T-helper 17 cell (primary cell): ENCODE measurements at regions not wholly inside any gene's neighbourhood (a gene's known extent, or its start where the extent isn't known, plus 50 kb on each side); places are given as distances from the start of the nearest gene placed in this dataset.

ENCODE experiments used
- ATAC-seq: fragments of 150-1000 bp; cut with Tn5 transposase; 2 replicates; pipeline ENCODE4 v1.10.0; 2021; ENCODE audit warnings: mild to moderate bottlenecking, moderate library complexity
- DNase-seq, 3 donors: peaks; one replicate each; pipeline versions ENCODE4 v3.0.0 to v3.0.0-alpha.2; 2020 to 2021
- H3K9me3 ChIP-seq: one replicate; pipeline ENCODE4 v1.7.0; 2013; ENCODE audit warnings: low read length, mild to moderate bottlenecking; ENCODE audit not compliant: control insufficient read depth, poor library complexity, severe bottlenecking
- H3K27ac Mint-ChIP-seq: one replicate; pipeline ENCODE4 v1.8.0; 2022; ENCODE audit warnings: mild to moderate bottlenecking, moderate library complexity, mixed read lengths
- H3K27me3 Mint-ChIP-seq: one replicate; pipeline ENCODE4 v1.8.0; 2022; ENCODE audit warnings: mixed read lengths
- H3K36me3 Mint-ChIP-seq: one replicate; pipeline ENCODE4 v1.8.0; 2022; ENCODE audit warnings: low read depth, mixed read lengths
- H3K4me1 Mint-ChIP-seq: one replicate; pipeline ENCODE4 v1.8.0; 2022; ENCODE audit warnings: mild to moderate bottlenecking, mixed read lengths
- H3K4me3 Mint-ChIP-seq: one replicate; pipeline ENCODE4 v1.8.0; 2022; ENCODE audit warnings: mild to moderate bottlenecking, moderate library complexity, mixed read lengths

GRCh38 chr4:175033162-175033561 lies 115.0 kb downstream of the ADAM29 start:
- H3K9me3 ChIP-seq = no peaks in the 10 kb centered on the region
- ATAC-seq (no peak), DNase-seq (no peak)
- H3K27ac Mint-ChIP-seq = no peak overlapping the region
- H3K36me3 Mint-ChIP-seq = no peaks in the 10 kb centered on the region
- H3K27me3 Mint-ChIP-seq = no peaks in the 10 kb centered on the region
- no peak overlapping the region for H3K4me3 Mint-ChIP-seq
- H3K4me1 Mint-ChIP-seq = no peaks in the 10 kb centered on the region

- Mint-ChIP-seq H3K36me3 (no peaks in the 10 kb centered on the region), H3K27me3 (no peaks in the 10 kb centered on the region), H3K27ac (no peak overlapping the region), H3K4me1 (no peaks in the 10 kb centered on the region), H3K4me3 (no peak overlapping the region)
- H3K9me3 ChIP-seq = no peaks in the 10 kb centered on the region
- DNase-seq (no peak), ATAC-seq (no peak)
These were observed 115.8 kb downstream of the ADAM29 start for GRCh38 chr4:175034007-175034406.

- ATAC-seq (no peak), DNase-seq (no peak)
- H3K27me3 Mint-ChIP-seq = no peaks in the 10 kb centered on the region
- H3K27ac Mint-ChIP-seq = no peak overlapping the region
- no peak overlapping the region for H3K4me3 Mint-ChIP-seq
- no peaks in the 10 kb centered on the region for H3K9me3 ChIP-seq
- H3K36me3 Mint-ChIP-seq = no peaks in the 10 kb centered on the region
- no peaks in the 10 kb centered on the region for H3K4me1 Mint-ChIP-seq
These were observed 117.0 kb downstream of the ADAM29 start for GRCh38 chr4:175034986-175035705.

GRCh38 chr4:175035905-175036304 lies 117.7 kb downstream of the ADAM29 start:
- H3K9me3 ChIP-seq = no peaks in the 10 kb centered on the region
- no peaks in the 10 kb centered on the region for H3K4me1 Mint-ChIP-seq
- H3K27ac Mint-ChIP-seq = no peak overlapping the region
- no peak overlapping the region for H3K4me3 Mint-ChIP-seq
- no peaks in the 10 kb centered on the region for H3K36me3 Mint-ChIP-seq
- DNase-seq (no peak), ATAC-seq (no peak)
- no peaks in the 10 kb centered on the region for H3K27me3 Mint-ChIP-seq

- Mint-ChIP-seq H3K36me3 (no peaks in the 10 kb centered on the region), H3K27me3 (no peaks in the 10 kb centered on the region), H3K4me1 (no peaks in the 10 kb centered on the region), H3K27ac (no peak overlapping the region), H3K4me3 (no peak overlapping the region)
- DNase-seq = no peak
- no peak for ATAC-seq
- H3K9me3 ChIP-seq = no peaks in the 10 kb centered on the region
These were observed 130.1 kb downstream of the ADAM29 start for GRCh38 chr4:175048111-175048784.

- Mint-ChIP-seq H3K4me1 (no peaks in the 10 kb centered on the region), H3K36me3 (no peaks in the 10 kb centered on the region)
- no peak for DNase-seq
These were observed 130.7 kb downstream of the ADAM29 start for GRCh38 chr4:175048906-175049305.

GRCh38 chr4:175051974-175052373 lies 133.8 kb downstream of the ADAM29 start:
- Mint-ChIP-seq H3K4me3 (no peak overlapping the region), H3K4me1 (no peaks in the 10 kb centered on the region), H3K36me3 (no peaks in the 10 kb centered on the region), H3K27me3 (no peaks in the 10 kb centered on the region), H3K27ac (no peak overlapping the region)
- no peak for DNase-seq
- H3K9me3 ChIP-seq = peaks cover 4% of the 10 kb centered on the region
- ATAC-seq = no peak

More at GRCh38 chr4:175048906-175049305, 130.7 kb downstream of the ADAM29 start:
- H3K27me3 Mint-ChIP-seq = no peaks in the 10 kb centered on the region
- H3K9me3 ChIP-seq = no peaks in the 10 kb centered on the region
- no peak for ATAC-seq
- no peak overlapping the region for H3K4me3 Mint-ChIP-seq
- no peak overlapping the region for H3K27ac Mint-ChIP-seq

- Mint-ChIP-seq H3K36me3 (no peaks in the 10 kb centered on the region), H3K4me3 (no peak overlapping the region), H3K27me3 (no peaks in the 10 kb centered on the region), H3K4me1 (no peaks in the 10 kb centered on the region), H3K27ac (no peak overlapping the region)
- DNase-seq (no peak), ATAC-seq (no peak)
- H3K9me3 ChIP-seq = peaks cover 4% of the 10 kb centered on the region
These were observed 136.8 kb downstream of the ADAM29 start for GRCh38 chr4:175054980-175055379.

GRCh38 chr4:175062183-175062592 lies 144.0 kb downstream of the ADAM29 start:
- Mint-ChIP-seq H3K27me3 (no peaks in the 10 kb centered on the region), H3K4me3 (no peak overlapping the region), H3K4me1 (no peaks in the 10 kb centered on the region), H3K36me3 (no peaks in the 10 kb centered on the region), H3K27ac (no peak overlapping the region)
- no peak for ATAC-seq
- no peaks in the 10 kb centered on the region for H3K9me3 ChIP-seq
- DNase-seq = no peak

- ATAC-seq (no peak), DNase-seq (no peak)
- Mint-ChIP-seq H3K27ac (no peak overlapping the region), H3K36me3 (no peaks in the 10 kb centered on the region), H3K27me3 (no peaks in the 10 kb centered on the region), H3K4me1 (no peaks in the 10 kb centered on the region), H3K4me3 (no peak overlapping the region)
- no peaks in the 10 kb centered on the region for H3K9me3 ChIP-seq
These were observed 147.1 kb downstream of the ADAM29 start for GRCh38 chr4:175065228-175065627.

- H3K27me3 Mint-ChIP-seq = no peaks in the 10 kb centered on the region
- DNase-seq = no peak
- ATAC-seq = no peak
- no peaks in the 10 kb centered on the region for H3K4me1 Mint-ChIP-seq
- no peak overlapping the region for H3K27ac Mint-ChIP-seq
- no peak overlapping the region for H3K4me3 Mint-ChIP-seq
- H3K9me3 ChIP-seq = no peaks in the 10 kb centered on the region
- no peaks in the 10 kb centered on the region for H3K36me3 Mint-ChIP-seq
These were observed 148.9 kb downstream of the ADAM29 start for GRCh38 chr4:175066923-175067627.

GRCh38 chr4:175068266-175068665 lies 150.1 kb downstream of the ADAM29 start:
- DNase-seq = no peak
- H3K27ac Mint-ChIP-seq = no peak overlapping the region
- no peak for ATAC-seq
- H3K4me3 Mint-ChIP-seq = no peak overlapping the region
- no peaks in the 10 kb centered on the region for H3K36me3 Mint-ChIP-seq
- no peaks in the 10 kb centered on the region for H3K9me3 ChIP-seq
- no peaks in the 10 kb centered on the region for H3K27me3 Mint-ChIP-seq
- H3K4me1 Mint-ChIP-seq = no peaks in the 10 kb centered on the region

- H3K36me3 Mint-ChIP-seq = no peaks in the 10 kb centered on the region
These were observed 152.3 kb downstream of the ADAM29 start for GRCh38 chr4:175070444-175070843.

More at GRCh38 chr4:175070444-175070843, 152.3 kb downstream of the ADAM29 start:
- Mint-ChIP-seq H3K27ac (no peak overlapping the region), H3K4me3 (no peak overlapping the region), H3K27me3 (no peaks in the 10 kb centered on the region), H3K4me1 (no peaks in the 10 kb centered on the region)
- ATAC-seq (no peak), DNase-seq (no peak)
- H3K9me3 ChIP-seq = no peaks in the 10 kb centered on the region
